ENCODE measurements at regions not wholly inside any gene's neighbourhood (a gene's known extent, or its start where the extent isn't known, plus 50 kb on each side); places are given as distances from the start of the nearest gene placed in this dataset.

- TF ChIP-seq CTCF (IDR thresholded peaks at IDR 0.05) (no peak), ZSCAN18 (CRISPR knock-in tag; IDR thresholded peaks at IDR 0.05) (no peak), ATF6 (CRISPR knock-in tag; IDR thresholded peaks at IDR 0.05) (no peak), ETV6 (CRISPR knock-in tag; IDR thresholded peaks at IDR 0.05) (no peak), TEAD1 (CRISPR knock-in tag; IDR thresholded peaks at IDR 0.05) (no peak), IRF1 (CRISPR knock-in tag; IDR thresholded peaks at IDR 0.05) (no peak), USF2 (CRISPR knock-in tag; IDR thresholded peaks at IDR 0.05) (no peak)
These were observed 94.1 kb upstream of the CHL1 start for GRCh38 chr3:102484-102883.
